ENCODE measurements at regions not wholly inside any gene's neighbourhood (a gene's known extent, or its start where the extent isn't known, plus 50 kb on each side); places are given as distances from the start of the nearest gene placed in this dataset.

DNA sequence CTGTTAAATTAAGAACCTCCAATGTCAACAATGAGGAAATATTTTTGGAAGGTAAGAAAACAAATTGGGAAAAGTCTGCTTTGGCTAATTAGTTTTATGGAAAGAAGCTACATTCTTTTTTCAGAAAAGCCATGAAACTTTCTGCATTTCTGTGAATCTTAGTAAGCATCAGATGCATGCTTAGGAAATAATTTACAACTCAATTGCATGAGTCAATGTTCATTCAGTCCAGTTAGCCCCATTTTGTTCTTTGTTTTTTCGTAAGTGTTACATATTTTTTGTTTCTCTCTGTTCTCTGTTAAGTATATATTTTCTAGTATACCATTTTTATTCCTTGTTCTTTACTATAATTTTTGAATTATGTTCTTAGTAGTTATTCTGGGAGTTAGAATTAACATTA, 195.2 kb upstream of the KIF2B start:
- H3F3A ChIP-seq (replicated peaks; ENCODE audit: insufficient read depth), result peaks cover 30% of the 10 kb centered on the region
- TF ChIP-seq TCF12 (IDR thresholded peaks at IDR 0.05) (peak; percentile 80), SMC3 (IDR thresholded peaks at IDR 0.05; ENCODE audit: low read depth, low read length) (no peak), JUND (IDR thresholded peaks at IDR 0.05) (peak; percentile 96), FOSL2 (IDR thresholded peaks at IDR 0.05; ENCODE audit: borderline replicate concordance, low read depth) (peak; percentile 99), YY1 (IDR thresholded peaks at IDR 0.05; ENCODE audit: low read depth) (0 out of 2 replicates have a peak, but pooled peaks have one; percentile 38), RXRA (IDR thresholded peaks at IDR 0.05; ENCODE audit: borderline replicate concordance, low read depth) (0 out of 2 replicates have a peak, but pooled peaks have one; percentile 32), RFX5 (IDR thresholded peaks at IDR 0.05; ENCODE audit: low read length) (no peak), FOXJ3 (CRISPR knock-in tag; IDR thresholded peaks at IDR 0.05) (no peak), EZH2phosphoT487 (IDR thresholded peaks at IDR 0.05; ENCODE audit: borderline replicate concordance, low read depth) (no peak), TEAD4 (IDR thresholded peaks at IDR 0.05; ENCODE audit: borderline replicate concordance, insufficient read depth) (0 out of 2 replicates have a peak, but pooled peaks have one; percentile 36), POLR2AphosphoS5 (IDR thresholded peaks at IDR 0.05; ENCODE audit: low read depth, low read length) (peak; percentile 56; the same call in 1 of the 2 replicates), EP300 (IDR thresholded peaks at IDR 0.05; ENCODE audit: borderline replicate concordance in 1 of 2, low read depth in 1 of 2, low read length in 1 of 2) (peak in 1 of 2 experiments; percentile 81; a peak in 2 of 4 replicates), IRF3 (IDR thresholded peaks at IDR 0.05; ENCODE audit: low read depth, low read length) (no peak), ZBTB33 (IDR thresholded peaks at IDR 0.05; ENCODE audit: borderline replicate concordance, low read depth) (peak; percentile 54; the same call in 1 of the 2 replicates), NFIC (IDR thresholded peaks at IDR 0.05; ENCODE audit: borderline replicate concordance) (peak; percentile 56; the same call in 1 of the 2 replicates)
- TF ChIP-seq, protein P1, sequence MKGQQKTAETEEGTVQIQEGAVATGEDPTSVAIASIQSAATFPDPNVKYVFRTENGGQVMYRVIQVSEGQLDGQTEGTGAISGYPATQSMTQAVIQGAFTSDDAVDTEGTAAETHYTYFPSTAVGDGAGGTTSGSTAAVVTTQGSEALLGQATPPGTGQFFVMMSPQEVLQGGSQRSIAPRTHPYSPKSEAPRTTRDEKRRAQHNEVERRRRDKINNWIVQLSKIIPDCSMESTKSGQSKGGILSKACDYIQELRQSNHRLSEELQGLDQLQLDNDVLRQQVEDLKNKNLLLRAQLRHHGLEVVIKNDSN (IDR thresholded peaks at IDR 0.05; ENCODE audit: borderline replicate concordance, low read depth), result no peak
- TF ChIP-seq, protein P2, sequence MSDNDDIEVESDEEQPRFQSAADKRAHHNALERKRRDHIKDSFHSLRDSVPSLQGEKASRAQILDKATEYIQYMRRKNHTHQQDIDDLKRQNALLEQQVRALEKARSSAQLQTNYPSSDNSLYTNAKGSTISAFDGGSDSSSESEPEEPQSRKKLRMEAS (IDR thresholded peaks at IDR 0.05; ENCODE audit: low read depth), result 0 out of 2 replicates have a peak, but pooled peaks have one; percentile 52
- TF ChIP-seq, protein P3, sequence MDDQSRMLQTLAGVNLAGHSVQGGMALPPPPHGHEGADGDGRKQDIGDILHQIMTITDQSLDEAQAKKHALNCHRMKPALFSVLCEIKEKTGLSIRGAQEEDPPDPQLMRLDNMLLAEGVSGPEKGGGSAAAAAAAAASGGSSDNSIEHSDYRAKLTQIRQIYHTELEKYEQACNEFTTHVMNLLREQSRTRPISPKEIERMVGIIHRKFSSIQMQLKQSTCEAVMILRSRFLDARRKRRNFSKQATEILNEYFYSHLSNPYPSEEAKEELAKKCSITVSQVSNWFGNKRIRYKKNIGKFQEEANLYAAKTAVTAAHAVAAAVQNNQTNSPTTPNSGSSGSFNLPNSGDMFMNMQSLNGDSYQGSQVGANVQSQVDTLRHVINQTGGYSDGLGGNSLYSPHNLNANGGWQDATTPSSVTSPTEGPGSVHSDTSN (IDR thresholded peaks at IDR 0.05), result peak; percentile 70
- H4K20me1 ChIP-seq (ENCODE audit: insufficient read depth), result no peaks in the 10 kb centered on the region
- ChIA-PET CTCF (no interaction called here), POLR2A (no interaction called here)
- peak overlapping the region in 1 of 2 experiments; percentile 87; a peak in 2 of 4 replicates for H3K27ac ChIP-seq (ENCODE audit: low read depth in 2 of 2, low read length in 1 of 2)
- H3K9ac ChIP-seq, result peak overlapping the region; percentile 43; the same call in 1 of the 2 replicates
- no peaks in the 10 kb centered on the region for H3K9me3 ChIP-seq
- H3K4me1 ChIP-seq (ENCODE audit: control insufficient read depth in 1 of 2, insufficient read depth in 2 of 2, low read depth in 1 of 2, low read length in 1 of 2), result peaks cover 0 to 30% of the 10 kb centered on the region in 2 experiments; a peak in 3 of 4 replicates
- peak overlapping the region in 1 of 2 experiments; percentile 13; a peak in 1 of 4 replicates for H3K4me3 ChIP-seq (ENCODE audit: low read depth in 2 of 2, low read length in 1 of 2)
- peak overlapping the region; percentile 43 for H3K4me2 ChIP-seq
- H2AFZ ChIP-seq (ENCODE audit: low read depth), result peak overlapping the region; percentile 19; the same call in 1 of the 2 replicates
- DNase-seq, result no peak
- 6% methylated on average over 1 of the region's 1 CpG for WGBS (ENCODE audit: low lambda C conversion rate)
- no peaks in the 10 kb centered on the region for H3K9me2 ChIP-seq
- no peaks in the 10 kb centered on the region for H3K27me3 ChIP-seq (ENCODE audit: insufficient read depth)
- H3K79me2 ChIP-seq (ENCODE audit: insufficient read depth), result no peaks in the 10 kb centered on the region
- H3K36me3 ChIP-seq (replicated peaks in 1 of 2; ENCODE audit: control insufficient read depth in 1 of 2, insufficient read depth in 2 of 2, low read length in 1 of 2), result no peaks in the 10 kb centered on the region
